ENCODE measurements at regions not wholly inside any gene's neighbourhood (a gene's known extent, or its start where the extent isn't known, plus 50 kb on each side); places are given as distances from the start of the nearest gene placed in this dataset.

DNA sequence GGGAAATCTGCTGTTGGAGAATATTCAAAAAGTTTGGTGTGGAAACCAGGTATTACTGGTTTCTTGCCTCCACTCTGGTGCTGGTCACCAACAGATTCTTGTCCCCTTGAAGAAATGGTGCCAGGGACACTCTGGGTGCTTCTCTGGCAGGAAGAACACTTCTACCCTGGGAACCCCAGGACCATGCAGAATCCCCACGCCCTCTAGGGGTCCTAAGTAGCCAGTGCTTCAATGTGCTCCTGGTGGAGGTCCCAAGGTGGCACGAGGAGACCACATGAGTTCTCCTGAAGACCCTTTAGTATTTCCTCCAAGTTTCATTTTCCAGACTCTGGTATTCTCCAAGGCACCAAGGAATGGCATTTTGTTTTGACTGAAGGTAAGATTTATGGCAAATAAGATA lies 380.6 kb downstream of the TSN start:
- TF ChIP-seq EZH2 (IDR thresholded peaks at IDR 0.05; ENCODE audit: insufficient read depth, poor library complexity, severe bottlenecking) (no peak), EZH2phosphoT487 (IDR thresholded peaks at IDR 0.05; ENCODE audit: insufficient read depth, low read depth) (no peak)
